ENCODE measurements at regions not wholly inside any gene's neighbourhood (a gene's known extent, or its start where the extent isn't known, plus 50 kb on each side); places are given as distances from the start of the nearest gene placed in this dataset.

GRCh38 chr6:127032971-127033370 is 85.5 kb upstream of the RSPO3 start:
- no peaks in the 10 kb centered on the region for H3K36me3 ChIP-seq (ENCODE audit: control insufficient read depth, insufficient read depth, low read length)
- DNase-seq, result no peak
- H3K9me3 ChIP-seq (ENCODE audit: control insufficient read depth, low read depth, low read length), result no peaks in the 10 kb centered on the region
- H3K27me3 ChIP-seq (ENCODE audit: control insufficient read depth, insufficient read depth, low read length), result no peaks in the 10 kb centered on the region
- H3K27ac ChIP-seq (ENCODE audit: low read length), result no peak overlapping the region
- whole genome bisulfite sequencing (ENCODE audit: insufficient coverage, low lambda C conversion rate), result 70% methylated on average over 1 of the region's 3 CpGs
- H3K4me1 ChIP-seq (ENCODE audit: control insufficient read depth, insufficient read depth, low read length), result no peaks in the 10 kb centered on the region
- H3K4me3 ChIP-seq (ENCODE audit: low read length), result no peak overlapping the region

DNA sequence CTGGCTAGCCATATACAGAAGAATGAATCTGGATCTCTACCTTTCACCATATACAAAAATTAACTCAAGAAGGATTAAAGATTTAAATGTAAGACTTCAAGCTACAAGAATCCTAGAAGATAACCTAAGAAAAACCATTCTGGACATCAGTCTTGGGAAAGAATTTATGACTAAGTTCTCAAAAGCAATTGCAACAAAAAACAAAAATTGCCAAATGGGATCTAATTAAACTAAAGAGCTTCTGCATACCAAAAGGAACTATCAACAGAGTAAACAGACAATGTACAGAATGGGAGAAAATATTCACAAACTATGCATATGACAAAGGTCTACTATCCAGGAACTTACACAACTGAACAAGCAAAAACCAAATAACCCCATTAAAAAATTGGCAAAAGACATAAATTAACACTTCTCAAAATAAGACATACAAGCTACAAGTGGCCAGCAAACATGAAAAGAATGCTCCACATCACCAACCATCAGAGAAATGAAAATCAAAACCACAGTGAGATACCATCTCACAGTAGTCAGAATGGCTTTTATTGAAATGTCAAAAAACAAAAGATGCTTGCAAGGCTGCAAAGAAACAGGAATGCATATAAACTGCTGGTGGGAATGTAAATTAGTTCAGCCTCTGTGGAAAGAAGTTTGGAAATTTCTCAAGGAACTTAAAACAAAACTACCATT is 66.8 kb upstream of the RSPO3 start:
- Histone ChIP-seq H3K4me3 (ENCODE audit: low read length) (no peak overlapping the region), H3K27ac (ENCODE audit: low read length) (no peak overlapping the region), H3K27me3 (ENCODE audit: control insufficient read depth, insufficient read depth, low read length) (no peaks in the 10 kb centered on the region), H3K9me3 (ENCODE audit: control insufficient read depth, low read depth, low read length) (no peaks in the 10 kb centered on the region), H3K4me1 (ENCODE audit: control insufficient read depth, insufficient read depth, low read length) (no peaks in the 10 kb centered on the region), H3K36me3 (ENCODE audit: control insufficient read depth, insufficient read depth, low read length) (no peaks in the 10 kb centered on the region)
- no peak for DNase-seq

DNA sequence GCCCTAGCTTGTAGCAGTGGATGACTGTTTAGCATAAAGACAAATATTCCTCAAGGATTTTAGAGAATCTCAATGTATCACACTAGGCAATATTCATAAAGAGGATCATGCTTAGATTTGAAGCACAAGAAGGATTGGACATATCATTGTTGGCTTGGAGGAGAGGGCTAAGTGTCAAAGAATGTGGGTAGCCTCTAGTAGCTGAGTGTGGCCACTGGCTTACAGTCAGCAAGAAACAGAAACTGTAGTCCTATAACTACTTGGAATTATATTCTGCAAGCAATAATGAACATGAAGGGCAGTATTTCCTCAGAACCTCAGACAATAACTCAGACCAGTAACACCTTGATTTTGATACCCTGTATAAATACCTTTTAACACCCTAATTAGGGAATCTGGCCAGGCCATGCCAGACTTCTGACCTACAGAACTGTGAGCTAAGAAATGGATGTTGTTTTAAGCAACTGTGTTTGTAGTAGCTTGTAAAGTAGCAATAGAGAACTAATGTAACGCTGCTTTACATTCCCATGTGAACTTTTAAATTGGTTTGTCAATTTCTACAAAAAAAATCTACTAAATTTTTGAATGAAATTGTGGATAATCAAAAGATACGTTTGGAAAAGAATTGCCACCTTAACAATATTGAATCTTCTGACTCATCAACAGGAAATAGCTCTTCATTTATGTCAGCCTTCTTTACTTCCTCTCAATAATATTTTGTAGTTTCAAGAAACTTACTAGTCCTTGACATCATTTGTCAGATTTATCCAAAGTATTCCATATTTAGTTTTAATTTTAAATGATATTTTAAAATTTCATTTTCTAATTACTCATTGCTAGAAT is 65.2 kb upstream of the RSPO3 start:
- DNase-seq, result no peak
- WGBS (ENCODE audit: insufficient coverage, low lambda C conversion rate), result 88% methylated on average over 2 of the region's 2 CpGs
- Histone ChIP-seq H3K4me1 (ENCODE audit: control insufficient read depth, insufficient read depth, low read length) (no peaks in the 10 kb centered on the region), H3K27me3 (ENCODE audit: control insufficient read depth, insufficient read depth, low read length) (no peaks in the 10 kb centered on the region), H3K27ac (ENCODE audit: low read length) (no peak overlapping the region), H3K9me3 (ENCODE audit: control insufficient read depth, low read depth, low read length) (no peaks in the 10 kb centered on the region), H3K4me3 (ENCODE audit: low read length) (no peak overlapping the region), H3K36me3 (ENCODE audit: control insufficient read depth, insufficient read depth, low read length) (no peaks in the 10 kb centered on the region)

DNA sequence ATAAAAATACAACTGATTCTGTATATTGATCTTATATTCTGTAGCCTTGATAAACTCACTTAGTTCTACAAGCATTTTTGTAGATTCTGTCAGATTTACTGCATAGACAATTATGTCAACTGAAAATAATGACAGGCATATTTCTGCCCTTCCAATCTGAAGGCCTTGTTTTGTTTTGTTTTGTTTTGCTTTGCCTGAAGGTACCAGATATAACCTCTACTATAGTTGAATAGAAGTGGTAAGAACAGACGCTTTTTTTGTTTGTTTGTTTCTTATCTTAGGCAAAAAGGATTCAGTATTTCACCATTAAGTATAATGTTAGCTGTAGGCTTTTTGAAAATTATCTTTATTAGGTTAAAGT is 64.6 kb upstream of the RSPO3 start:
- 20% methylated on average over 1 of the region's 1 CpG for WGBS (ENCODE audit: insufficient coverage, low lambda C conversion rate)
- H3K4me3 ChIP-seq (ENCODE audit: low read length), result no peak overlapping the region

GRCh38 chr6:127058027-127058426 is 60.4 kb upstream of the RSPO3 start:
- no peak for DNase-seq
- H3K36me3 ChIP-seq (ENCODE audit: control insufficient read depth, insufficient read depth, low read length), result no peaks in the 10 kb centered on the region

More for the DNA sequence above, 64.6 kb upstream of the RSPO3 start:
- H3K36me3 ChIP-seq (ENCODE audit: control insufficient read depth, insufficient read depth, low read length), result no peaks in the 10 kb centered on the region
- no peaks in the 10 kb centered on the region for H3K4me1 ChIP-seq (ENCODE audit: control insufficient read depth, insufficient read depth, low read length)
- no peaks in the 10 kb centered on the region for H3K27me3 ChIP-seq (ENCODE audit: control insufficient read depth, insufficient read depth, low read length)
- H3K9me3 ChIP-seq (ENCODE audit: control insufficient read depth, low read depth, low read length), result no peaks in the 10 kb centered on the region
- DNase-seq, result no peak
- no peak overlapping the region for H3K27ac ChIP-seq (ENCODE audit: low read length)

DNA sequence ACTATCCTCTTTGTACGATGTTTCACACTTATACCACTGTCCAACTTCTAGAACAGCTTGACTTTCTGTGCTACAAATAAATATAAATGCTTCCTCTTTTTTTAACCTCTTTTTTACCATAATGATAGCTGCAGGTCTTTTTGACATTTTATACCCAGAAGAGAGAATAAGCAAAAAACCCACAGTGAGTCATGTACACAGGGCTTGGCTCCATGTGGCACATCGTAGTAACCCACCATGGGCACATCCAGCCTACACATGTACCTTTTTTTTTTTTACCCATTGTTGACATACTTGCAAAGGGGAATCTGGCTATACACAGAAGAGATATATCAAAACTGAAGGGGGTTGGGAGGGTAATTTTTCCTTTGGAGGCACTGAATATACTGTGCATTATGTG is 59.5 kb upstream of the RSPO3 start:
- Histone ChIP-seq H3K9me3 (ENCODE audit: control insufficient read depth, low read depth, low read length) (no peaks in the 10 kb centered on the region), H3K36me3 (ENCODE audit: control insufficient read depth, insufficient read depth, low read length) (no peaks in the 10 kb centered on the region), H3K4me1 (ENCODE audit: control insufficient read depth, insufficient read depth, low read length) (no peaks in the 10 kb centered on the region), H3K27me3 (ENCODE audit: control insufficient read depth, insufficient read depth, low read length) (no peaks in the 10 kb centered on the region), H3K4me3 (ENCODE audit: low read length) (no peak overlapping the region), H3K27ac (ENCODE audit: low read length) (no peak overlapping the region)
- WGBS (ENCODE audit: insufficient coverage, low lambda C conversion rate), result 90% methylated on average over 1 of the region's 2 CpGs
- no peak for DNase-seq

More at GRCh38 chr6:127058027-127058426, 60.4 kb upstream of the RSPO3 start:
- no peak overlapping the region for H3K4me3 ChIP-seq (ENCODE audit: low read length)
- WGBS (ENCODE audit: insufficient coverage, low lambda C conversion rate), result no CpG with 5 or more reads among the region's 2 CpGs
- no peaks in the 10 kb centered on the region for H3K27me3 ChIP-seq (ENCODE audit: control insufficient read depth, insufficient read depth, low read length)
- H3K27ac ChIP-seq (ENCODE audit: low read length), result no peak overlapping the region
- no peaks in the 10 kb centered on the region for H3K9me3 ChIP-seq (ENCODE audit: control insufficient read depth, low read depth, low read length)
- no peaks in the 10 kb centered on the region for H3K4me1 ChIP-seq (ENCODE audit: control insufficient read depth, insufficient read depth, low read length)

Data from large intestine (tissue), 3 donors.